Ishikawa (cell line): ENCODE measurements at regions not wholly inside any gene's neighbourhood (a gene's known extent, or its start where the extent isn't known, plus 50 kb on each side); places are given as distances from the start of the nearest gene placed in this dataset.

Experiments used
- CEBPB ChIP-seq: IDR thresholded peaks from 2 replicates; pipeline ENCODE4 v1.6.1; 2012
- CREB1 ChIP-seq: IDR thresholded peaks from 2 replicates; pipeline ENCODE4 v1.6.1; 2012; ENCODE audit warnings: low read depth
- EGR1 ChIP-seq: IDR thresholded peaks from 2 replicates; pipeline ENCODE4 v1.6.1; 2012
- EP300 ChIP-seq: IDR thresholded peaks from 2 replicates; pipeline ENCODE4 v1.6.1; 2012; ENCODE audit warnings: borderline replicate concordance
- FOXM1 ChIP-seq: IDR thresholded peaks from 2 replicates; pipeline ENCODE4 v1.6.1; 2012; ENCODE audit warnings: low read depth, borderline replicate concordance
- NFIC ChIP-seq: IDR thresholded peaks from 2 replicates; pipeline ENCODE4 v1.6.1; 2012
- RAD21 ChIP-seq: IDR thresholded peaks from 2 replicates; pipeline ENCODE4 v1.6.1; 2012; ENCODE audit warnings: low read depth
- TAF1 ChIP-seq: IDR thresholded peaks from 2 replicates; pipeline ENCODE4 v1.6.1; 2012; ENCODE audit warnings: low read depth, mild to moderate bottlenecking
- TCF12 ChIP-seq: IDR thresholded peaks from 2 replicates; pipeline ENCODE4 v1.6.1; 2012; ENCODE audit warnings: low read depth
- TEAD4 ChIP-seq: IDR thresholded peaks from 2 replicates; pipeline ENCODE4 v1.6.1; 2012
- YY1 ChIP-seq: IDR thresholded peaks from 2 replicates; pipeline ENCODE4 v1.6.1; 2012; ENCODE audit warnings: low read depth
- ZBTB7A ChIP-seq: IDR thresholded peaks from 2 replicates; pipeline ENCODE4 v1.6.1; 2012; ENCODE audit warnings: low read depth
- TF ChIP-seq, protein P1 (sequence below): IDR thresholded peaks from 2 replicates; pipeline ENCODE4 v1.6.1; 2012
- TF ChIP-seq, protein P2 (sequence below): IDR thresholded peaks from 2 replicates; pipeline ENCODE4 v1.6.1; 2012
- TF ChIP-seq, protein P3 (sequence below): IDR thresholded peaks from 2 replicates; pipeline ENCODE4 v1.6.1; 2012; ENCODE audit warnings: low read depth, mild to moderate bottlenecking

DNA sequence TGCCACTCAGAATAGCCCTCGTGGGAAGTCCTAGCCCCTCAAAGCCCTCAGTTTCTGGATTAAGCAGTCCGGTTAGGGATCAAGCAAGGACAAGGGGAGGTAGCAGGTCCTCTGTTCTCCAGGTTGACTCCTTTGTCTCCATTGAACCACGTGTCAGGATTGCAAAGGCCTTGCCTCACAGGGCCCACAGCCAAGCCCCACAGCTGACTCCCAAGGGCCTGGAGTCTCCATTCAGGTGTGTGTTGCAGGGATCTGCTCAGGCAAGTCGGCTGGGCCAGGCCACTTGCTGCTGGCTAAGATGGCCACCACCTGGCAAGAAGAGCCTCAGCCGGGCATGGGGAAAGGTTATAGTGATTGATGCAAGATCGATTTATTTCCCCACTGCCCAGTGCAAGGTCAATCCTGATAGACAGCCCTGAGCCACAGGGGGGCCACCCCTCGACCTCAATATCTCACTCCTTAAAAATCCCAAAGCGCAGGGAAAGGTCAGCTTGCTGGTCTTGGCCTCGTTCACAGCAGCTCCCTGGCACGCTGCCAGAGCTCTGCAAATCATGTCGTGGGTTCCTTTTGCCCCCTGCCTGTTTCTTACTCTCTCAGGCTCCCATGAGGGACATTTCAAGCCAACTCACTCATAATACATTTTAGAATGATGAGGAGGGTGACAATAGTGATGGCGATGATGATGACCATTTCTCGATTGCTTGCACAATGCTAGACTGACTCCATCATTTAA, 75.9 kb downstream of the EDN3 start:
- no peak for TF ChIP-seq FOXM1
- no peak for TF ChIP-seq EP300
- TF ChIP-seq NFIC: no peak
- TF ChIP-seq RAD21: no peak
- TF ChIP-seq, protein P1, sequence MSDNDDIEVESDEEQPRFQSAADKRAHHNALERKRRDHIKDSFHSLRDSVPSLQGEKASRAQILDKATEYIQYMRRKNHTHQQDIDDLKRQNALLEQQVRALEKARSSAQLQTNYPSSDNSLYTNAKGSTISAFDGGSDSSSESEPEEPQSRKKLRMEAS: no peak
- TF ChIP-seq EGR1: no peak
- TF ChIP-seq YY1: no peak

DNA sequence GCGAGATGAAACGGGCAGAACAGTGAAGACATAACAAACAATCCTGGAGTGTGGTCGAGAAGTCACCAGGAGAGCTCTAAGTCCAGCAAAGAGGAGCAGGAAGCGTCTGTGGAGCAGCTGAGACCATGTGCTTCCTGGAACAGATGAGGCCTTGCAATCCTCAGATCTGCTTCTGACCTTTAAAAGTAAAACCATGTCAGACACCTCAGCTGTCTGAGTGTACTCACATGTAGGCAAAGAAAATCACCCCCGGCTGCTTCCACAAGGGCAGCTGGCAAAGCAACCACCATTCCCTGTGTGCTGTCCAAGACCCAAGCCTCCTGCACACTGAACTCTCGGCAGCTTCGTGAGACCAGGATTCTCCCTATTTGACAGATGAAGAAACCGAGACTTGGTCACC, 76.6 kb downstream of the EDN3 start:
- TF ChIP-seq EGR1 (no peak), TCF12 (no peak), TEAD4 (no peak), FOXM1 (no peak), EP300 (no peak), CEBPB (no peak), RAD21 (no peak), CREB1 (no peak), YY1 (no peak)
- TF ChIP-seq, protein P2, sequence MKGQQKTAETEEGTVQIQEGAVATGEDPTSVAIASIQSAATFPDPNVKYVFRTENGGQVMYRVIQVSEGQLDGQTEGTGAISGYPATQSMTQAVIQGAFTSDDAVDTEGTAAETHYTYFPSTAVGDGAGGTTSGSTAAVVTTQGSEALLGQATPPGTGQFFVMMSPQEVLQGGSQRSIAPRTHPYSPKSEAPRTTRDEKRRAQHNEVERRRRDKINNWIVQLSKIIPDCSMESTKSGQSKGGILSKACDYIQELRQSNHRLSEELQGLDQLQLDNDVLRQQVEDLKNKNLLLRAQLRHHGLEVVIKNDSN: no peak
- TF ChIP-seq, protein P1: no peak
- TF ChIP-seq, protein P3, sequence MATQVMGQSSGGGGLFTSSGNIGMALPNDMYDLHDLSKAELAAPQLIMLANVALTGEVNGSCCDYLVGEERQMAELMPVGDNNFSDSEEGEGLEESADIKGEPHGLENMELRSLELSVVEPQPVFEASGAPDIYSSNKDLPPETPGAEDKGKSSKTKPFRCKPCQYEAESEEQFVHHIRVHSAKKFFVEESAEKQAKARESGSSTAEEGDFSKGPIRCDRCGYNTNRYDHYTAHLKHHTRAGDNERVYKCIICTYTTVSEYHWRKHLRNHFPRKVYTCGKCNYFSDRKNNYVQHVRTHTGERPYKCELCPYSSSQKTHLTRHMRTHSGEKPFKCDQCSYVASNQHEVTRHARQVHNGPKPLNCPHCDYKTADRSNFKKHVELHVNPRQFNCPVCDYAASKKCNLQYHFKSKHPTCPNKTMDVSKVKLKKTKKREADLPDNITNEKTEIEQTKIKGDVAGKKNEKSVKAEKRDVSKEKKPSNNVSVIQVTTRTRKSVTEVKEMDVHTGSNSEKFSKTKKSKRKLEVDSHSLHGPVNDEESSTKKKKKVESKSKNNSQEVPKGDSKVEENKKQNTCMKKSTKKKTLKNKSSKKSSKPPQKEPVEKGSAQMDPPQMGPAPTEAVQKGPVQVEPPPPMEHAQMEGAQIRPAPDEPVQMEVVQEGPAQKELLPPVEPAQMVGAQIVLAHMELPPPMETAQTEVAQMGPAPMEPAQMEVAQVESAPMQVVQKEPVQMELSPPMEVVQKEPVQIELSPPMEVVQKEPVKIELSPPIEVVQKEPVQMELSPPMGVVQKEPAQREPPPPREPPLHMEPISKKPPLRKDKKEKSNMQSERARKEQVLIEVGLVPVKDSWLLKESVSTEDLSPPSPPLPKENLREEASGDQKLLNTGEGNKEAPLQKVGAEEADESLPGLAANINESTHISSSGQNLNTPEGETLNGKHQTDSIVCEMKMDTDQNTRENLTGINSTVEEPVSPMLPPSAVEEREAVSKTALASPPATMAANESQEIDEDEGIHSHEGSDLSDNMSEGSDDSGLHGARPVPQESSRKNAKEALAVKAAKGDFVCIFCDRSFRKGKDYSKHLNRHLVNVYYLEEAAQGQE: no peak

DNA sequence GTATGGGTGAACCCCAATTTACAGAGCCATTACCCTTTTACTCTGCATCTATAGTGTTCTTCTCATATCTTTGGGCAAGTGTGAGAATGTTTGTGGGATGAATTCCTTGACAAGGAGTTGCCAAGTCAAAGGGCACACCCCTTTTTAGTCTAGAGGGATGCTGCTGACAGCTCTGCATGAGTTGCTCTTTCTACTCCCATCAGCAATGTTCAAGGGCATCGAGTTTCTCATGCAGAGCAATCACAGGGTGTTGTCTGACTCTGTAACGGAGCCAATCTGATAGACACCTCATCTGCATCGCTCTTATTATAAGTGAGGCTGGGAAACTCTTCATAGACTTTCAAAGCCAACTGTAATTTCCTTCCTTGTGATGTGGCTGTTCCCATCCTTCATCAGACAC, 77.4 kb downstream of the EDN3 start:
- TF ChIP-seq RAD21 (no peak), NFIC (no peak), TAF1 (no peak), CREB1 (no peak), ZBTB7A (no peak), TEAD4 (no peak), CEBPB (no peak), TCF12 (no peak), EGR1 (no peak)
- TF ChIP-seq, protein P3: no peak
- TF ChIP-seq, protein P1: no peak

DNA sequence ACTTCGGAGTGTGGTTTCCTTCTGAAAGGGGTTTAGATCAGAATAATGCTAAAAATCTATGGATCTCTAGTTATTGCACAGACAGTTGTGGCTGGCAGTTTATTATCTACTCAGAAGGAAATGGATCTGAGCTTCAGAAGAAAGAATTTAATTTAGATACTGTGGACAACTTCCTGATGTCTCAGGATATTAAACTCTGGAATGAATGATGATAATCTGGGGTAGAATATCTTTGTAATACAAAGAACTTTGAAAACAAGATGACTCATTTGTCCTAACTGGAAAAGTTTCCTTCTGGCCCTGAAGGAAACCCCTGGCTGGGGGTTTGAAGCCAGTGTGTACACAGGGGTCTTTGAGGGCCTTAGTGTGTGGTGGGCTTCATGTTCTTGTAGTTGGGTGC, 78.0 kb downstream of the EDN3 start:
- TF ChIP-seq NFIC (no peak), TCF12 (no peak), CEBPB (no peak), CREB1 (no peak), FOXM1 (no peak), EGR1 (no peak)
- TF ChIP-seq, protein P1: no peak
- TF ChIP-seq, protein P2: no peak

DNA sequence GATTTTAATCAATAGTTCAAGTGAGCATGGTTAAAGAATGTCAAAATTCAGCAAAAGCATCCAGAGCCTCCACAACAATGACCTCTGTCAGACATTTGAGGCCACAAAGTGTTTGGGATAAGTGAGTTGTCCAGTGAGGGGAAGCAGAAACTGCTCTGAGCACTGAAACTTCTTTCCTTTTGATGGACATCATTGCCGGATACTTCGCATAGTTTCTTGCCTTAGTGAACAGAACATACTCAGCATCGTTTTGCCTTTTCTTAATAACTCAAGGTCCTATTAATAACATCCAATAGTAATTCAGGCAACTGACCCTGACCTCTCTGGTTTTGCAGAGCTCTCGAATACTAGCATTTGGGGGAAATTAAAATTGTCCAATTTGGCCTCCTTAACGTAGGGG, 78.6 kb downstream of the EDN3 start:
- no peak for TF ChIP-seq EP300
- no peak for TF ChIP-seq EGR1
- TF ChIP-seq NFIC: no peak
- TF ChIP-seq, protein P1: no peak
- TF ChIP-seq, protein P3: no peak
- no peak for TF ChIP-seq CREB1
- TF ChIP-seq YY1: no peak
- TF ChIP-seq TCF12: no peak
- TF ChIP-seq RAD21: no peak
- TF ChIP-seq TAF1: no peak
- no peak for TF ChIP-seq ZBTB7A
- TF ChIP-seq, protein P2: no peak
- no peak for TF ChIP-seq CEBPB
- no peak for TF ChIP-seq TEAD4
